HFFc6 (cell line): ENCODE measurements at regions not wholly inside any gene's neighbourhood (a gene's known extent, or its start where the extent isn't known, plus 50 kb on each side); places are given as distances from the start of the nearest gene placed in this dataset.

Experiments used
- DNase-seq: peaks from one replicate; pipeline ENCODE4 v3.0.0-alpha.2; 2018
- H3K27ac Mint-ChIP-seq: 2 replicates; pipeline ENCODE4 v1.8.0; 2020; ENCODE audit warnings: mild to moderate bottlenecking, mixed read lengths
- H3K27me3 Mint-ChIP-seq: 2 replicates; pipeline ENCODE4 v1.8.0; 2021; ENCODE audit warnings: mild to moderate bottlenecking, moderate library complexity, mixed read lengths; ENCODE audit not compliant: insufficient read depth
- H3K36me3 Mint-ChIP-seq: 2 replicates; pipeline ENCODE4 v1.8.0; 2021; ENCODE audit warnings: low read depth, mixed read lengths
- H3K4me1 Mint-ChIP-seq: 2 replicates; pipeline ENCODE4 v1.8.0; 2020; ENCODE audit warnings: low read depth, mixed read lengths
- H3K4me3 Mint-ChIP-seq: 2 replicates; pipeline ENCODE4 v1.8.0; 2020; ENCODE audit warnings: mild to moderate bottlenecking, moderate library complexity, mixed read lengths
- H3K9me3 Mint-ChIP-seq: 2 replicates; pipeline ENCODE4 v1.8.0; 2020; ENCODE audit warnings: mild to moderate bottlenecking, mixed read lengths
- CTCF ChIP-seq: fragments of 200-600 bp; sonication (generic); IDR thresholded peaks from 2 replicates; pipeline ENCODE4 v1.5.0; 2021; ENCODE audit warnings: antibody characterized with exemption, mild to moderate bottlenecking

- TF ChIP-seq CTCF, result no peak
- H3K27ac Mint-ChIP-seq, result no peak overlapping the region
- DNase-seq, result no peak
- H3K9me3 Mint-ChIP-seq, result no peaks in the 10 kb centered on the region; the same call in 1 of the 2 replicates
- peaks cover 9% of the 10 kb centered on the region; the same call in 1 of the 2 replicates for H3K36me3 Mint-ChIP-seq
- H3K4me3 Mint-ChIP-seq, result no peak overlapping the region
- H3K27me3 Mint-ChIP-seq, result peaks cover 2% of the 10 kb centered on the region; the same call in 1 of the 2 replicates
- H3K4me1 Mint-ChIP-seq, result peaks cover 45% of the 10 kb centered on the region
These were observed 204.7 kb downstream of the HLX start for GRCh38 chr1:221083902-221084301.

- Mint-ChIP-seq H3K9me3 (no peaks in the 10 kb centered on the region; the same call in 1 of the 2 replicates), H3K27ac (no peak overlapping the region), H3K27me3 (peaks cover 2% of the 10 kb centered on the region), H3K36me3 (peaks cover 9% of the 10 kb centered on the region; the same call in 1 of the 2 replicates), H3K4me3 (no peak overlapping the region), H3K4me1 (peaks cover 51% of the 10 kb centered on the region)
- DNase-seq, result no peak
- TF ChIP-seq CTCF, result no peak
These were observed 205.4 kb downstream of the HLX start for GRCh38 chr1:221084681-221085080.

GRCh38 chr1:221085701-221086375 lies 206.6 kb downstream of the HLX start:
- peak overlapping the region; percentile 53; the same call in 1 of the 2 replicates for H3K4me3 Mint-ChIP-seq
- no peak for DNase-seq
- no peaks in the 10 kb centered on the region; the same call in 1 of the 2 replicates for H3K9me3 Mint-ChIP-seq
- peaks cover 2% of the 10 kb centered on the region for H3K27me3 Mint-ChIP-seq
- peak overlapping the region; percentile 8; the same call in 1 of the 2 replicates for H3K27ac Mint-ChIP-seq
- peaks cover 63% of the 10 kb centered on the region for H3K4me1 Mint-ChIP-seq
- TF ChIP-seq CTCF, result no peak
- H3K36me3 Mint-ChIP-seq, result peaks cover 5% of the 10 kb centered on the region; the same call in 1 of the 2 replicates

- DNase-seq, result peak; percentile 42
- Mint-ChIP-seq H3K27me3 (peaks cover 2% of the 10 kb centered on the region), H3K4me3 (no peak overlapping the region), H3K36me3 (peaks cover 5% of the 10 kb centered on the region; the same call in 1 of the 2 replicates), H3K9me3 (no peaks in the 10 kb centered on the region; the same call in 1 of the 2 replicates), H3K4me1 (peaks cover 75% of the 10 kb centered on the region), H3K27ac (peak overlapping the region; percentile 74)
- no peak for TF ChIP-seq CTCF
These were observed 208.7 kb downstream of the HLX start for GRCh38 chr1:221087919-221088318.

- Mint-ChIP-seq H3K4me1 (peaks cover 85% of the 10 kb centered on the region), H3K4me3 (peak overlapping the region; percentile 49), H3K27ac (peak overlapping the region; percentile 83), H3K36me3 (peaks cover 5% of the 10 kb centered on the region; the same call in 1 of the 2 replicates), H3K9me3 (no peaks in the 10 kb centered on the region; the same call in 1 of the 2 replicates), H3K27me3 (peaks cover 2% of the 10 kb centered on the region)
- no peak for TF ChIP-seq CTCF
- DNase-seq, result peak; percentile 50
These were observed 210.0 kb downstream of the HLX start for GRCh38 chr1:221089273-221089672.
